Esophagus muscularis mucosa (tissue), 4 donors: ENCODE measurements at regions not wholly inside any gene's neighbourhood (a gene's known extent, or its start where the extent isn't known, plus 50 kb on each side); places are given as distances from the start of the nearest gene placed in this dataset.

Source experiments
- CTCF ChIP-seq, 3 experiments: fragments of 200-600 bp in 2 of 3; fragments of 450-650 bp in 1 of 3; sonication (generic) in 2 of 3; IDR thresholded peaks; one replicate each; pipeline ENCODE4 v1.5.1; 2017 to 2019; ENCODE audit warnings: antibody characterized with exemption in 3 of 3, mild to moderate bottlenecking in 2 of 3, moderate library complexity in 1 of 3
- EP300 ChIP-seq: sonication (generic); formaldehyde crosslinking; IDR thresholded peaks from one replicate; pipeline ENCODE4 v1.6.1; 2017; ENCODE audit warnings: antibody characterized with exemption
- POLR2A ChIP-seq: fragments of 450-650 bp; IDR thresholded peaks from one replicate; pipeline ENCODE4 v1.6.1; 2017; ENCODE audit warnings: antibody characterized with exemption, moderate library complexity, mild to moderate bottlenecking, low read depth
- POLR2AphosphoS5 ChIP-seq, 2 donors: sonication (generic); formaldehyde crosslinking; IDR thresholded peaks; one replicate each; pipeline ENCODE4 v1.6.1; 2017; ENCODE audit warnings: antibody characterized with exemption in 2 of 2

GRCh38 chr2:158009399-158009798 lies 92.3 kb upstream of the UPP2 start:
- no peak for TF ChIP-seq CTCF (IDR thresholded peaks at IDR 0.05)
- no peak for TF ChIP-seq POLR2A
- no peak for TF ChIP-seq POLR2AphosphoS5 (IDR thresholded peaks at IDR 0.05)
- TF ChIP-seq EP300, result no peak
